H1 (cell line): ENCODE measurements at regions not wholly inside any gene's neighbourhood (a gene's known extent, or its start where the extent isn't known, plus 50 kb on each side); places are given as distances from the start of the nearest gene placed in this dataset.
A peak's percentile ranks its signal among the peaks of the same experiment; 100 is the strongest.

Experiments used
- CTCF ChIA-PET: fragments of 300-600 bp; sonication (Branson Sonifier 250); formaldehyde crosslinking; loops from one replicate; lab custom pipeline; 2021; ENCODE audit not compliant: partially characterized antibody; lab: Charles Lee
- POLR2A ChIA-PET: fragments of 300-600 bp; sonication (Branson Sonifier 250); formaldehyde crosslinking; loops from one replicate; lab custom pipeline; 2021; ENCODE audit warnings: inconsistent platforms; ENCODE audit not compliant: partially characterized antibody; lab: Charles Lee
- DNase-seq, 2 experiments: peaks; one replicate each; pipeline versions ENCODE4 v3.0.0 to v3.0.0-alpha.2; 2010 to 2022; ENCODE audit warnings: low spot score in 2 of 2, low read depth in 1 of 2, mixed read lengths in 1 of 2
- FAIRE-seq: peaks from 2 replicates; lab custom pipeline; 2011; peaks lifted over from hg19 to GRCh38; lab: Jason Lieb, UNC
- H2AFZ ChIP-seq: 2 replicates; pipeline ENCODE4 v1.8.1; 2012; ENCODE audit warnings: low read length, inconsistent platforms
- H2AK5ac ChIP-seq: 2 replicates; pipeline ENCODE4 v1.6.1; 2013; ENCODE audit warnings: low read depth, low read length
- H2BK120ac ChIP-seq: replicated peaks from 2 replicates; pipeline ENCODE3; 2013; ENCODE audit warnings: low read depth, low read length, inconsistent platforms
- H2BK12ac ChIP-seq: 2 replicates; pipeline ENCODE4 v1.6.1; 2013; ENCODE audit warnings: low read depth, low read length
- H2BK15ac ChIP-seq: 2 replicates; pipeline ENCODE4 v1.6.1; 2013; ENCODE audit warnings: low read length
- H2BK20ac ChIP-seq: 2 replicates; pipeline ENCODE4 v1.6.1; 2013; ENCODE audit warnings: low read length
- H2BK5ac ChIP-seq: 2 replicates; pipeline ENCODE4 v1.6.1; 2013; ENCODE audit warnings: low read depth, low read length
- H3K14ac ChIP-seq: 2 replicates; pipeline ENCODE4 v1.6.1; 2013; ENCODE audit warnings: inconsistent platforms; ENCODE audit not compliant: insufficient read length
- H3K18ac ChIP-seq: 2 replicates; pipeline ENCODE4 v1.6.1; 2013; ENCODE audit warnings: low read length; ENCODE audit errors: extremely low read depth
- H3K23ac ChIP-seq: 2 replicates; pipeline ENCODE4 v1.6.1; 2013; ENCODE audit warnings: inconsistent platforms; ENCODE audit not compliant: insufficient read length
- H3K23me2 ChIP-seq: 2 replicates; pipeline ENCODE4 v1.6.1; 2013; ENCODE audit warnings: low read depth, low read length
- H3K27ac ChIP-seq: 2 replicates; pipeline ENCODE4 v1.6.1; 2011; ENCODE audit warnings: low read depth, low read length, inconsistent platforms
- H3K27me3 ChIP-seq, 4 experiments: replicated peaks in 1 of 4; 1 replicate in 1 of 4; 2 replicates in 3 of 4; pipeline versions ENCODE4 v1.6.1 to v1.8.1; 2011 to 2013; ENCODE audit warnings: low read length in 3 of 4, mild to moderate bottlenecking in 3 of 4, inconsistent platforms in 2 of 4, mixed read lengths in 2 of 4, moderate library complexity in 1 of 4; ENCODE audit not compliant: control insufficient read depth in 3 of 4, insufficient read depth in 3 of 4; ENCODE audit errors: extremely low read depth in 1 of 4
- H3K36me3 ChIP-seq, 4 experiments: 2 replicates each; pipeline versions ENCODE4 v1.6.1 to v1.8.1; 2011 to 2013; ENCODE audit warnings: mild to moderate bottlenecking in 4 of 4, low read length in 3 of 4, moderate library complexity in 2 of 4, control low read depth in 1 of 4, inconsistent platforms in 1 of 4; ENCODE audit not compliant: insufficient read depth in 4 of 4, control insufficient read depth in 2 of 4
- H3K4ac ChIP-seq: replicated peaks from 2 replicates; pipeline ENCODE3; 2013; ENCODE audit warnings: low read length, low read depth, mixed read lengths, inconsistent platforms; ENCODE audit not compliant: insufficient read length
- H3K4me1 ChIP-seq, 4 experiments: replicated peaks in 1 of 4; 1 replicate in 1 of 4; 2 replicates in 3 of 4; pipeline versions ENCODE4 v1.6.1 to v1.8.1; 2011 to 2013; ENCODE audit warnings: low read length in 3 of 4, inconsistent platforms in 2 of 4, mixed read lengths in 1 of 4; ENCODE audit not compliant: insufficient read depth in 4 of 4, control insufficient read depth in 3 of 4
- H3K4me2 ChIP-seq, 2 experiments: 2 replicates each; pipeline versions ENCODE4 v1.6.1 to v1.8.1; 2011 to 2013; ENCODE audit warnings: low read depth in 2 of 2, low read length in 2 of 2, control low read depth in 1 of 2, inconsistent platforms in 1 of 2, mild to moderate bottlenecking in 1 of 2; ENCODE audit not compliant: insufficient read depth in 1 of 2
- H3K4me3 ChIP-seq, 4 experiments: fragments of 200-600, 300-600 bp in 1 of 4; sonication (generic), shearing (Covaris generic), sonication (Bioruptor Twin) in 1 of 4; 2 replicates each; pipeline versions ENCODE4 v1.5.1 to v1.8.1; 2011 to 2016; ENCODE audit warnings: low read length in 4 of 4, low read depth in 3 of 4, control low read depth in 2 of 4, inconsistent platforms in 2 of 4, mild to moderate bottlenecking in 2 of 4, mixed read lengths in 1 of 4, moderate library complexity in 1 of 4; ENCODE audit not compliant: insufficient read depth in 2 of 4; ENCODE audit errors: extremely low read depth in 1 of 4
- H3K56ac ChIP-seq: replicated peaks from 2 replicates; pipeline ENCODE3; 2013; ENCODE audit warnings: low read depth, mild to moderate bottlenecking, mixed read lengths, low read length, inconsistent platforms; ENCODE audit not compliant: insufficient read length
- H3K79me1 ChIP-seq: 2 replicates; pipeline ENCODE4 v1.6.1; 2013; ENCODE audit warnings: low read depth, low read length, control low read depth
- H3K79me2 ChIP-seq, 2 experiments: 2 replicates each; pipeline versions ENCODE4 v1.6.1 to v1.8.1; 2012 to 2013; ENCODE audit warnings: low read length in 2 of 2, mild to moderate bottlenecking in 2 of 2, inconsistent platforms in 1 of 2; ENCODE audit not compliant: insufficient read depth in 2 of 2, control insufficient read depth in 1 of 2
- H3K9ac ChIP-seq, 4 experiments: replicated peaks in 1 of 4; 1 replicate in 1 of 4; 2 replicates in 3 of 4; pipeline versions ENCODE4 v1.6.1 to v1.8.1; 2011 to 2013; ENCODE audit warnings: low read depth in 3 of 4, low read length in 3 of 4, control low read depth in 2 of 4, mild to moderate bottlenecking in 2 of 4, moderate library complexity in 2 of 4, inconsistent platforms in 1 of 4; ENCODE audit errors: extremely low read depth in 1 of 4
- H3K9me3 ChIP-seq, 2 experiments: 2 replicates each; pipeline versions ENCODE4 v1.6.1 to v1.8.1; 2012 to 2013; ENCODE audit warnings: mild to moderate bottlenecking in 2 of 2, moderate library complexity in 2 of 2, control low read depth in 1 of 2, inconsistent platforms in 1 of 2, low read depth in 1 of 2, low read length in 1 of 2, mixed read lengths in 1 of 2; ENCODE audit not compliant: insufficient read depth in 2 of 2
- H4K20me1 ChIP-seq, 2 experiments: replicated peaks in 1 of 2; 2 replicates each; pipeline versions ENCODE3 to v1.8.1; 2011 to 2013; ENCODE audit warnings: inconsistent platforms in 2 of 2, low read length in 2 of 2, mild to moderate bottlenecking in 1 of 2; ENCODE audit not compliant: insufficient read depth in 2 of 2, control insufficient read depth in 1 of 2
- H4K5ac ChIP-seq: 2 replicates; pipeline ENCODE4 v1.6.1; 2013; ENCODE audit warnings: low read length, low read depth, mixed read lengths, inconsistent platforms; ENCODE audit not compliant: insufficient read length
- H4K8ac ChIP-seq: 2 replicates; pipeline ENCODE4 v1.8.0; 2013; ENCODE audit warnings: mild to moderate bottlenecking, moderate library complexity, low read length, inconsistent platforms; ENCODE audit not compliant: insufficient read depth; ENCODE audit errors: extremely low read depth
- H4K91ac ChIP-seq: replicated peaks from 2 replicates; pipeline ENCODE3; 2013; ENCODE audit warnings: low read length, mixed read lengths, inconsistent platforms; ENCODE audit not compliant: insufficient read length
- BRCA1 ChIP-seq: IDR thresholded peaks from 2 replicates; pipeline ENCODE4 v1.6.1; 2012; ENCODE audit warnings: low read depth, low read length, improper control_type of control experiment
- CBX8 ChIP-seq: fragments of 300-800, 300-1000 bp; sonication (generic); IDR thresholded peaks from 2 replicates; pipeline ENCODE4 v1.7.1; 2016; ENCODE audit warnings: low read depth, low read length, borderline replicate concordance
- EGR1 ChIP-seq: IDR thresholded peaks from 2 replicates; pipeline ENCODE4 v1.6.1; 2011; ENCODE audit warnings: low read depth, low read length, borderline replicate concordance
- HDAC2 ChIP-seq, 2 experiments: fragments of 300-600 bp in 1 of 2; sonication (generic) in 1 of 2; IDR thresholded peaks; 2 replicates each; pipeline ENCODE4 v1.6.1; 2011 to 2012; ENCODE audit warnings: low read depth in 2 of 2, low read length in 2 of 2, mild to moderate bottlenecking in 2 of 2, moderate library complexity in 2 of 2, borderline replicate concordance in 1 of 2, inconsistent platforms in 1 of 2
- KDM4A ChIP-seq: IDR thresholded peaks from one replicate; pipeline ENCODE4 v1.7.1; 2012; ENCODE audit warnings: low read depth, mild to moderate bottlenecking, moderate library complexity, low read length, inconsistent platforms; ENCODE audit not compliant: severe bottlenecking
- RAD21 ChIP-seq, 2 experiments: IDR thresholded peaks in 1 of 2; conservative IDR thresholded peaks in 1 of 2; 2 replicates each; pipeline ENCODE4 v1.6.1; 2011; ENCODE audit warnings: low read depth in 2 of 2, low read length in 2 of 2, improper control_type of control experiment in 1 of 2, inconsistent platforms in 1 of 2, mild to moderate bottlenecking in 1 of 2, moderate library complexity in 1 of 2
- SIRT6 ChIP-seq: IDR thresholded peaks from one replicate; pipeline ENCODE4 v1.7.1; 2012; ENCODE audit warnings: low read length, inconsistent platforms
- SP2 ChIP-seq: IDR thresholded peaks from 2 replicates; pipeline ENCODE4 v1.6.1; 2012; ENCODE audit warnings: mild to moderate bottlenecking, low read length, inconsistent platforms
- SRF ChIP-seq: IDR thresholded peaks from 2 replicates; pipeline ENCODE4 v1.6.1; 2011; ENCODE audit warnings: mild to moderate bottlenecking, low read depth, low read length, moderate library complexity
- TAF1 ChIP-seq: IDR thresholded peaks from 2 replicates; pipeline ENCODE4 v1.6.1; 2011; ENCODE audit warnings: mild to moderate bottlenecking, low read depth, low read length
- WGBS, 2 experiments: shearing (Covaris generic) in 1 of 2; methylation state at CpG; one replicate each; pipeline versions ENCODE4 v1.1.6 to v1.1.7; 2013 to 2015; ENCODE audit warnings: low lambda C conversion rate in 2 of 2, mixed read lengths in 2 of 2, inconsistent platforms in 1 of 2, low coverage in 1 of 2, missing lambda C conversion rate in 1 of 2; ENCODE audit not compliant: insufficient replicate concordance in 2 of 2, insufficient coverage in 1 of 2, insufficient read length in 1 of 2; ENCODE audit errors: extremely low coverage in 1 of 2, missing lambda C conversion rate in 1 of 2; 5-methylcytosine and 5-hydroxymethylcytosine counted together
- TF ChIP-seq, protein P1 (sequence below): IDR thresholded peaks from 2 replicates; pipeline ENCODE4 v1.6.1; 2011; ENCODE audit warnings: low read length, improper control_type of control experiment

DNA sequence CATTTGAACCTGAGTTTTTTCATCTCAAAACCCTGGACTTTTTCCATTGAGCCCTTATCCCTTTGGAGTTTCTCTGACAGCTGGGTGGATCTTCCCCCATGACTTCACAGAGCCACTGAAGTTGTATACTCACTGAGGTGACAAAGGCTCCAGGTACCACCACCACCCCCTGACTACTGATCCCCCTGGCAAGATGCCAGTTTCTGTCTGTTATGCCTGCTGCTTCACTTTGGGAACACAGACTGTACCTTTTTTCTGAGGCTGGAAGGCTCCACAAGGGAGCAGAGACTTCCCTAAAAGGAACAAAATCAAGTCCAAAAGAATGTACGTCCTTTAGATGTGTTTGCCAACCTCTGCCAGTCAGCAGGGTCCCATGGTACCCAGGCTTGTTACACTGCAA, 160.3 kb upstream of the JADE1 start:
- no peak overlapping the region for H3K9ac ChIP-seq
- WGBS, 2 experiments: 82% methylated on average over 1 of the region's 1 CpG; no CpG with 5 or more reads in 1 of the 2 experiments
- H3K79me2 ChIP-seq: no peaks in the 10 kb centered on the region
- peaks cover 1 to 4% (median 3%) of the 10 kb centered on the region in 4 experiments; a peak in 4 of 7 replicates for H3K4me1 ChIP-seq
- no peak overlapping the region for H3K4me2 ChIP-seq
- peak overlapping the region; percentile 12 for H2BK120ac ChIP-seq
- ChIA-PET CTCF (interaction anchor here (0.8 to 1.0 kb wide), 2 partner anchors 8 to 74 kb away, joined by 3 to 5 read pairs; no protein-coding TSS in a partner anchor), POLR2A (no interaction called here)
- no peak overlapping the region for H3K56ac ChIP-seq
- H3K4ac ChIP-seq: no peak overlapping the region
- no peaks in the 10 kb centered on the region for H3K23me2 ChIP-seq
- H4K20me1 ChIP-seq: no peaks in the 10 kb centered on the region
- DNase-seq (no peak), FAIRE-seq (no peak)
- no peak overlapping the region for H2BK15ac ChIP-seq
- peak overlapping the region; percentile 62 for H4K91ac ChIP-seq
- H4K8ac ChIP-seq: no peak overlapping the region
- peak overlapping the region; percentile 86 for H2BK12ac ChIP-seq
- no peak overlapping the region for H3K27ac ChIP-seq
- no peak overlapping the region for H3K14ac ChIP-seq
- H3K9me3 ChIP-seq: peaks cover 0 to 11% of the 10 kb centered on the region in 2 experiments; a peak in 2 of 4 replicates
- no peak overlapping the region for H3K23ac ChIP-seq
- peak overlapping the region; percentile 83 for H2BK20ac ChIP-seq
- no peaks in the 10 kb centered on the region for H3K27me3 ChIP-seq
- H2BK5ac ChIP-seq: peak overlapping the region; percentile 89; the same call in 1 of the 2 replicates
- no peaks in the 10 kb centered on the region for H3K36me3 ChIP-seq
- H2AFZ ChIP-seq: 0 out of 2 replicates have a peak overlapping the region, but pooled peaks have one; percentile 8
- H4K5ac ChIP-seq: no peak overlapping the region
- H2AK5ac ChIP-seq: 0 out of 2 replicates have a peak overlapping the region, but pooled peaks have one; percentile 72
- H3K79me1 ChIP-seq: no peaks in the 10 kb centered on the region; the same call in 1 of the 2 replicates
- peak overlapping the region; percentile 65 for H3K18ac ChIP-seq
- H3K4me3 ChIP-seq: no peak overlapping the region
- TF ChIP-seq CBX8 (no peak), RAD21 (IDR thresholded peaks at IDR 0.05 in 1 of 2, conservative IDR thresholded peaks at IDR 0.05 in 1 of 2; ENCODE audit: low read depth in 2 of 2, low read length in 2 of 2) (no peak), HDAC2 (IDR thresholded peaks at IDR 0.05; ENCODE audit: borderline replicate concordance in 1 of 2, low read depth in 2 of 2, low read length in 2 of 2) (no peak), SRF (no peak), SP2 (no peak), SIRT6 (no peak), KDM4A (no peak), BRCA1 (no peak), TAF1 (no peak), EGR1 (no peak)
- TF ChIP-seq, protein P1, sequence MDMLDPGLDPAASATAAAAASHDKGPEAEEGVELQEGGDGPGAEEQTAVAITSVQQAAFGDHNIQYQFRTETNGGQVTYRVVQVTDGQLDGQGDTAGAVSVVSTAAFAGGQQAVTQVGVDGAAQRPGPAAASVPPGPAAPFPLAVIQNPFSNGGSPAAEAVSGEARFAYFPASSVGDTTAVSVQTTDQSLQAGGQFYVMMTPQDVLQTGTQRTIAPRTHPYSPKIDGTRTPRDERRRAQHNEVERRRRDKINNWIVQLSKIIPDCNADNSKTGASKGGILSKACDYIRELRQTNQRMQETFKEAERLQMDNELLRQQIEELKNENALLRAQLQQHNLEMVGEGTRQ: no peak
